Esophagus muscularis mucosa (tissue), 4 donors: ENCODE measurements at regions not wholly inside any gene's neighbourhood (a gene's known extent, or its start where the extent isn't known, plus 50 kb on each side); places are given as distances from the start of the nearest gene placed in this dataset.

Source experiments
- DNase-seq: peaks from one replicate; pipeline ENCODE4 v3.0.0-alpha.2; 2017; ENCODE audit errors: extremely low spot score
- H3K27ac ChIP-seq, 4 donors: fragments of 200-600 bp; sonication (generic); replicated peaks in 1 of 4; 1 replicate in 3 of 4; 2 replicates in 1 of 4; pipeline ENCODE4 v1.5.1; 2016 to 2019; ENCODE audit warnings: mild to moderate bottlenecking in 1 of 4
- H3K27me3 ChIP-seq, 4 donors: fragments of 200-600 bp; sonication (generic); one replicate each; pipeline versions ENCODE4 v1.5.1 to v1.6.0; 2016 to 2019
- H3K36me3 ChIP-seq, 4 donors: fragments of 200-600 bp; sonication (generic); one replicate each; pipeline ENCODE4 v1.5.1; 2016 to 2019
- H3K4me1 ChIP-seq, 4 donors: fragments of 200-600 bp; sonication (generic); one replicate each; pipeline ENCODE4 v1.5.1; 2016 to 2019
- H3K4me3 ChIP-seq, 4 donors: fragments of 200-600 bp; sonication (generic); 1 replicate in 2 of 4; 2 replicates in 2 of 4; pipeline ENCODE4 v1.5.1; 2016 to 2019; ENCODE audit warnings: mild to moderate bottlenecking in 4 of 4, moderate library complexity in 1 of 4
- H3K9me3 ChIP-seq, 4 donors: fragments of 200-600 bp; sonication (generic); 1 replicate in 3 of 4; 2 replicates in 1 of 4; pipeline ENCODE4 v1.5.1; 2016 to 2019
- EP300 ChIP-seq: sonication (generic); formaldehyde crosslinking; IDR thresholded peaks from one replicate; pipeline ENCODE4 v1.6.1; 2017; ENCODE audit warnings: antibody characterized with exemption
- POLR2A ChIP-seq: fragments of 450-650 bp; IDR thresholded peaks from one replicate; pipeline ENCODE4 v1.6.1; 2017; ENCODE audit warnings: antibody characterized with exemption, moderate library complexity, mild to moderate bottlenecking, low read depth
- POLR2AphosphoS5 ChIP-seq, 2 donors: sonication (generic); formaldehyde crosslinking; IDR thresholded peaks; one replicate each; pipeline ENCODE4 v1.6.1; 2017; ENCODE audit warnings: antibody characterized with exemption in 2 of 2
- WGBS: methylation state at CpG from one replicate; pipeline ENCODE4 v1.1.5; 2018; 5-methylcytosine and 5-hydroxymethylcytosine counted together
- intact Hi-C: fragments of 100-400 bp; cut with DNase I; formaldehyde crosslinking; loops from one replicate; pipeline ENCODE4 v1.15.1; 2023
- TF ChIP-seq, protein P1 (sequence below), 3 experiments: fragments of 200-600 bp in 2 of 3; fragments of 450-650 bp in 1 of 3; sonication (generic) in 2 of 3; IDR thresholded peaks; one replicate each; pipeline ENCODE4 v1.5.1; 2017 to 2019; ENCODE audit warnings: antibody characterized with exemption in 3 of 3, mild to moderate bottlenecking in 2 of 3, moderate library complexity in 1 of 3

DNA sequence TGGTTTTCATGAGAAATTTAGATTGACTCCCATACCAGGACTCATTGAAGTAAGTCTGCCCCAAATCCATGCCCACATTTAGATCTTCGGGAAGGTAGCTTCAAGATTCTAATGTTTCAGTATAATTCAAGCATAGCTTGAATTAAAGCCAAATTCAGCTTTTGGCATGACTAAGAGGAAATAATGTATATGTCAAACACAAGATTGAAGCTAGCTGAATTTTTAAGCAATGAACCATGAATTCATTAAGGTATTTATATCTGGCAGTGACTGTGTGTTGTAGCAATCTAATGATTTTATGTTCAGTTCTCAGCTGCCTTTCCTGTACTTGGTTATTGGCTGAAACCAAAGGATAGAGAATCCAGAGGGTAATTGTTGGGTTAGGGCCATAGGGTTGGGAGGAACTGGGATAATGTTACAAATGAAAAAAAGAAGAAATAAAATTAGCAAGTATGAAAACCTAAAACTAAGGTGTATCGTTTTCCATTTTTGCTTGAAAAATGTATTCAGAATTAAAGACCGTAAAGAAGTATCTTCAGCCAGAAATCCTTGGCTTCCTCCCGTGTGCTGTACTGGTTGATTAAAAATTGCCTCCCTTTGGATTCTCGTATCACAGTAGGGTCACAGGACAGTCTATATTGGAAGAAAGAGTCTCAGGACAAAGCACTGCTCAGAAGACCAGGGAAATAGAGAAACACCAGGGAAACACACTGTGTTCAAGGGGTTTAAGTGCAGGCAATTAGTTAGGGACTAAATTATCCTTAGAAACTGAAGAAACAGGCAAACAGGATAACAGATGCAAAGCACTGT is 119.0 kb upstream of the FN1 start:
- no peak for DNase-seq
- Histone ChIP-seq H3K9me3 (no peaks in the 10 kb centered on the region), H3K4me3 (no peak overlapping the region), H3K27me3 (no peaks in the 10 kb centered on the region), H3K27ac (no peak overlapping the region), H3K4me1 (no peaks in the 10 kb centered on the region), H3K36me3 (no peaks in the 10 kb centered on the region)
- intact Hi-C loops: no loop called here
- no peak for TF ChIP-seq EP300
- no peak for TF ChIP-seq POLR2A
- TF ChIP-seq POLR2AphosphoS5 (IDR thresholded peaks at IDR 0.05): no peak
- TF ChIP-seq, protein P1, sequence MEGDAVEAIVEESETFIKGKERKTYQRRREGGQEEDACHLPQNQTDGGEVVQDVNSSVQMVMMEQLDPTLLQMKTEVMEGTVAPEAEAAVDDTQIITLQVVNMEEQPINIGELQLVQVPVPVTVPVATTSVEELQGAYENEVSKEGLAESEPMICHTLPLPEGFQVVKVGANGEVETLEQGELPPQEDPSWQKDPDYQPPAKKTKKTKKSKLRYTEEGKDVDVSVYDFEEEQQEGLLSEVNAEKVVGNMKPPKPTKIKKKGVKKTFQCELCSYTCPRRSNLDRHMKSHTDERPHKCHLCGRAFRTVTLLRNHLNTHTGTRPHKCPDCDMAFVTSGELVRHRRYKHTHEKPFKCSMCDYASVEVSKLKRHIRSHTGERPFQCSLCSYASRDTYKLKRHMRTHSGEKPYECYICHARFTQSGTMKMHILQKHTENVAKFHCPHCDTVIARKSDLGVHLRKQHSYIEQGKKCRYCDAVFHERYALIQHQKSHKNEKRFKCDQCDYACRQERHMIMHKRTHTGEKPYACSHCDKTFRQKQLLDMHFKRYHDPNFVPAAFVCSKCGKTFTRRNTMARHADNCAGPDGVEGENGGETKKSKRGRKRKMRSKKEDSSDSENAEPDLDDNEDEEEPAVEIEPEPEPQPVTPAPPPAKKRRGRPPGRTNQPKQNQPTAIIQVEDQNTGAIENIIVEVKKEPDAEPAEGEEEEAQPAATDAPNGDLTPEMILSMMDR (IDR thresholded peaks at IDR 0.05): no peak
- WGBS: 59% methylated on average over 5 of the region's 5 CpGs

DNA sequence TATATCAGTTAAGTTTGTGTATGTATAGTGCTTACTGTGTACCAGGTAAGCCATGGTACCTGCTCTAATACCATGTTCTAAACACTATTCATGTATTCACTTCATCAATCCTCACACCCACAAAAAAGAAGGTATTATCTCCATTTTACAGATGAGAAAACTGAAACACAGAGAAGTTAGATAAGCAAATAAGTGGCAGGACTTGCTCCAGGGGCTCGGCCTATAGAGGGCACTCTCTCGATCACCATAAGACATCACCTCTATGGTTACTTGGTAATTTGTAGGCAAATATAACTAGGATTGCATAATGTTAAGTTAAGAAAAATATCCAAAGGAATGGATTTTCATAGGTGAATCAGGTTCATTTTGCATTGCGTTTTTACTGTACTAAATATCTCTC is 118.1 kb upstream of the FN1 start:
- intact Hi-C loops: no loop called here
- WGBS: 98% methylated on average over 3 of the region's 3 CpGs
- H3K9me3 ChIP-seq: no peaks in the 10 kb centered on the region
- DNase-seq: no peak
- H3K4me3 ChIP-seq: no peak overlapping the region
- H3K27me3 ChIP-seq: no peaks in the 10 kb centered on the region
- TF ChIP-seq, protein P1 (IDR thresholded peaks at IDR 0.05): no peak
- TF ChIP-seq EP300 (no peak), POLR2AphosphoS5 (IDR thresholded peaks at IDR 0.05) (no peak), POLR2A (no peak)
- H3K27ac ChIP-seq: no peak overlapping the region
- no peaks in the 10 kb centered on the region for H3K4me1 ChIP-seq
- H3K36me3 ChIP-seq: no peaks in the 10 kb centered on the region

DNA sequence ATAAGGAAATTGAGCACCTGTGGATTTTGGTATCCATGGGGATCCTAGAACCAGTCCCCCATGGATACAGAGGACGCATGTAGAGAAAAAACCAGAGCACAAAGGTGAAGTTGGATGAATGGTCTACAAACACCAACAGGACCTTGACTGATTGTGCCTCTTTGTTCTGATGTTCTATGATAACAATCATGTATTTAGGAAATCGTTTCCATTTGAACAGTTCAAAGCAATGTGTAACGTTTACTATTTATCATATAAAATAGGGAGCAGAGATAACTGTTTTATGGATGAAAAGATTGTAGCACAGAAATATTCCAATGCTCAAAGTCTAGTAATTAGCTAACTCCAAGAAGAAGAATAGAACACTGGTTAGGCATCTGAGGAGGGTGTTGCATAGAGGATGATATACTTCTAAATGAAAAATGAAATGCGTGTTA is 116.3 kb upstream of the FN1 start:
- TF ChIP-seq, protein P1 (IDR thresholded peaks at IDR 0.05): no peak
- TF ChIP-seq EP300: no peak
- no peak for TF ChIP-seq POLR2A
- TF ChIP-seq POLR2AphosphoS5 (IDR thresholded peaks at IDR 0.05): no peak
- intact Hi-C loops: no loop called here
- Histone ChIP-seq H3K27ac (no peak overlapping the region), H3K9me3 (no peaks in the 10 kb centered on the region), H3K27me3 (no peaks in the 10 kb centered on the region), H3K36me3 (no peaks in the 10 kb centered on the region), H3K4me3 (no peak overlapping the region), H3K4me1 (no peaks in the 10 kb centered on the region)
- WGBS: 98% methylated on average over 4 of the region's 4 CpGs
- no peak for DNase-seq

DNA sequence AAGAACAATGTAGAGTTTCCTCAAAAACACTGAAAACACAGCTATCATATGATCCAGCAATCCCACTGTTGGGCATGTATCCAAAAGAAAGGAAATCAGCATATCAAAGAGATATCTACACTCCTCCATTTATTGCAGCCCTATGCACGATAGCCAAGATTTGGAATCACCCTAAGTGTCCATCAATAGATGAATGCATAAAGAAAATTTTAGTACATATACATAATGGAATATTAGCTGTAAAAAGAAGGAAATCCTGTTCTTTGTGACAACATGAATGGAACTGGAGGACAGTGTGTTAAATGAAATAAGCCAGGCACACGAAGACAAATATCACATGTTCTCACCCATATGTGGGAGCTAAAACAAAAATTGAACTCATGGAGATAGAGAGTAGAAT is 114.5 kb upstream of the FN1 start:
- WGBS: 66% methylated on average over 2 of the region's 2 CpGs

More for the DNA sequence above, 114.5 kb upstream of the FN1 start:
- Histone ChIP-seq H3K27ac (no peak overlapping the region), H3K9me3 (no peaks in the 10 kb centered on the region), H3K27me3 (no peaks in the 10 kb centered on the region), H3K4me3 (no peak overlapping the region), H3K36me3 (no peaks in the 10 kb centered on the region), H3K4me1 (no peaks in the 10 kb centered on the region)
- DNase-seq: no peak
- intact Hi-C loops: no loop called here
- TF ChIP-seq EP300: no peak
- TF ChIP-seq POLR2A: no peak
- TF ChIP-seq, protein P1 (IDR thresholded peaks at IDR 0.05): no peak
- TF ChIP-seq POLR2AphosphoS5 (IDR thresholded peaks at IDR 0.05): no peak
